KMS-11 (cell line): ENCODE measurements at regions not wholly inside any gene's neighbourhood (a gene's known extent, or its start where the extent isn't known, plus 50 kb on each side); places are given as distances from the start of the nearest gene placed in this dataset.
"Not testable (repeated sequence)": the region's sequence is repeated elsewhere in the genome, so short reads cannot be mapped to it uniquely, and the experiment has no call there.

Experiments used
- H2AFZ ChIP-seq: fragments of 200-600 bp; sonication (generic); 2 replicates; pipeline ENCODE4 v1.6.1; 2016; ENCODE audit warnings: antibody characterized with exemption, mixed run types, low read depth
- H3K27ac ChIP-seq: fragments of 200-600 bp; sonication (generic); 2 replicates; pipeline ENCODE4 v1.6.1; 2016; ENCODE audit warnings: mild to moderate bottlenecking, mixed run types
- H3K27me3 ChIP-seq: fragments of 200-600 bp; sonication (generic); 2 replicates; pipeline ENCODE4 v1.6.1; 2017; ENCODE audit warnings: mild to moderate bottlenecking, low read depth, mixed run types, moderate library complexity; ENCODE audit not compliant: insufficient read depth
- H3K36me3 ChIP-seq: fragments of 200-600 bp; sonication (generic); 2 replicates; pipeline ENCODE4 v1.6.1; 2017; ENCODE audit warnings: mild to moderate bottlenecking, mixed run types; ENCODE audit not compliant: insufficient read depth
- H3K4me1 ChIP-seq: fragments of 200-600 bp; sonication (generic); 2 replicates; pipeline ENCODE4 v1.6.1; 2016; ENCODE audit warnings: mild to moderate bottlenecking, low read depth, mixed run types; ENCODE audit not compliant: poor library complexity, severe bottlenecking
- H3K4me2 ChIP-seq: fragments of 200-600 bp; sonication (generic); 2 replicates; pipeline ENCODE4 v1.7.0; 2016; ENCODE audit warnings: mild to moderate bottlenecking, mixed run types
- H3K4me3 ChIP-seq: fragments of 200-600 bp; sonication (generic); IDR thresholded peaks from 2 replicates; pipeline ENCODE4 v1.6.1; 2017; ENCODE audit warnings: low read depth, low read length, mixed read lengths; ENCODE audit not compliant: insufficient read depth
- H3K79me2 ChIP-seq: fragments of 200-600 bp; sonication (generic); 2 replicates; pipeline ENCODE4 v1.6.1; 2016; ENCODE audit warnings: low read depth, mixed run types; ENCODE audit not compliant: insufficient read depth
- H3K9ac ChIP-seq: fragments of 200-600 bp; sonication (generic); 2 replicates; pipeline ENCODE4 v1.6.1; 2016; ENCODE audit warnings: mild to moderate bottlenecking, mixed run types
- H4K20me1 ChIP-seq: fragments of 200-600 bp; sonication (generic); 2 replicates; pipeline ENCODE4 v1.6.1; 2016; ENCODE audit warnings: mild to moderate bottlenecking, mixed run types; ENCODE audit not compliant: insufficient read depth

- H3K4me2 ChIP-seq, H3K79me2 ChIP-seq, H3K9ac ChIP-seq, H3K4me3 ChIP-seq, H3K36me3 ChIP-seq, H4K20me1 ChIP-seq, H2AFZ ChIP-seq, H3K27me3 ChIP-seq, H3K27ac ChIP-seq: not testable (repeated sequence)
- peaks cover 28% of the 10 kb centered on the region for H3K4me1 ChIP-seq
Measured at GRCh38 chr6:60813897-60814596, 1472.0 kb downstream of the KHDRBS2 start.

GRCh38 chr6:60810216-60810615 is 1475.8 kb downstream of the KHDRBS2 start:
- not testable (repeated sequence) for H3K27ac ChIP-seq, H3K9ac ChIP-seq, H3K4me1 ChIP-seq, H3K4me2 ChIP-seq, H3K36me3 ChIP-seq, H3K79me2 ChIP-seq, H3K27me3 ChIP-seq, H4K20me1 ChIP-seq, H3K4me3 ChIP-seq, H2AFZ ChIP-seq

- not testable (repeated sequence) for H3K4me2 ChIP-seq, H3K4me1 ChIP-seq, H4K20me1 ChIP-seq, H3K4me3 ChIP-seq, H3K27me3 ChIP-seq, H3K27ac ChIP-seq, H3K79me2 ChIP-seq, H3K9ac ChIP-seq, H2AFZ ChIP-seq, H3K36me3 ChIP-seq
Measured at GRCh38 chr6:60799146-60799545, 1486.9 kb downstream of the KHDRBS2 start.

- H2AFZ ChIP-seq, H3K4me3 ChIP-seq, H3K4me2 ChIP-seq, H3K4me1 ChIP-seq, H3K9ac ChIP-seq, H3K27ac ChIP-seq, H3K79me2 ChIP-seq, H3K36me3 ChIP-seq, H4K20me1 ChIP-seq, H3K27me3 ChIP-seq: not testable (repeated sequence)
Measured at GRCh38 chr6:60797831-60798230, 1488.2 kb downstream of the KHDRBS2 start.

GRCh38 chr6:60789601-60790000 is 1496.4 kb downstream of the KHDRBS2 start:
- H3K4me2 ChIP-seq, H3K4me3 ChIP-seq, H3K4me1 ChIP-seq, H3K27me3 ChIP-seq, H4K20me1 ChIP-seq, H3K36me3 ChIP-seq, H2AFZ ChIP-seq, H3K27ac ChIP-seq, H3K9ac ChIP-seq, H3K79me2 ChIP-seq: not testable (repeated sequence)

- H3K4me3 ChIP-seq, H3K4me1 ChIP-seq, H3K79me2 ChIP-seq, H3K36me3 ChIP-seq, H4K20me1 ChIP-seq, H2AFZ ChIP-seq, H3K9ac ChIP-seq, H3K27ac ChIP-seq, H3K4me2 ChIP-seq, H3K27me3 ChIP-seq: not testable (repeated sequence)
Measured at GRCh38 chr6:60782698-60783464, 1503.1 kb downstream of the KHDRBS2 start.

- not testable (repeated sequence) for H3K27me3 ChIP-seq, H2AFZ ChIP-seq, H3K9ac ChIP-seq, H3K4me1 ChIP-seq, H3K27ac ChIP-seq, H3K4me2 ChIP-seq, H3K36me3 ChIP-seq, H4K20me1 ChIP-seq, H3K4me3 ChIP-seq, H3K79me2 ChIP-seq
Measured at GRCh38 chr6:60779591-60779990, 1506.4 kb downstream of the KHDRBS2 start.

- H3K79me2 ChIP-seq, H3K4me1 ChIP-seq, H3K27ac ChIP-seq, H3K36me3 ChIP-seq, H3K27me3 ChIP-seq, H2AFZ ChIP-seq, H3K9ac ChIP-seq, H3K4me2 ChIP-seq, H4K20me1 ChIP-seq, H3K4me3 ChIP-seq: not testable (repeated sequence)
Measured at GRCh38 chr6:60767791-60768499, 1518.1 kb downstream of the KHDRBS2 start.

- H2AFZ ChIP-seq, H3K27ac ChIP-seq, H3K4me1 ChIP-seq, H3K4me3 ChIP-seq, H4K20me1 ChIP-seq, H3K4me2 ChIP-seq, H3K79me2 ChIP-seq, H3K36me3 ChIP-seq, H3K27me3 ChIP-seq, H3K9ac ChIP-seq: not testable (repeated sequence)
Measured at GRCh38 chr6:60765331-60765730, 1520.7 kb downstream of the KHDRBS2 start.

GRCh38 chr6:60763464-60764080 is 1522.5 kb downstream of the KHDRBS2 start:
- H3K27me3 ChIP-seq, H3K9ac ChIP-seq, H3K27ac ChIP-seq, H3K4me3 ChIP-seq, H2AFZ ChIP-seq, H3K36me3 ChIP-seq, H3K79me2 ChIP-seq, H3K4me1 ChIP-seq, H4K20me1 ChIP-seq, H3K4me2 ChIP-seq: not testable (repeated sequence)
